ENCODE measurements at regions not wholly inside any gene's neighbourhood (a gene's known extent, or its start where the extent isn't known, plus 50 kb on each side); places are given as distances from the start of the nearest gene placed in this dataset.
A peak's percentile ranks its signal among the peaks of the same experiment; 100 is the strongest.

DNA sequence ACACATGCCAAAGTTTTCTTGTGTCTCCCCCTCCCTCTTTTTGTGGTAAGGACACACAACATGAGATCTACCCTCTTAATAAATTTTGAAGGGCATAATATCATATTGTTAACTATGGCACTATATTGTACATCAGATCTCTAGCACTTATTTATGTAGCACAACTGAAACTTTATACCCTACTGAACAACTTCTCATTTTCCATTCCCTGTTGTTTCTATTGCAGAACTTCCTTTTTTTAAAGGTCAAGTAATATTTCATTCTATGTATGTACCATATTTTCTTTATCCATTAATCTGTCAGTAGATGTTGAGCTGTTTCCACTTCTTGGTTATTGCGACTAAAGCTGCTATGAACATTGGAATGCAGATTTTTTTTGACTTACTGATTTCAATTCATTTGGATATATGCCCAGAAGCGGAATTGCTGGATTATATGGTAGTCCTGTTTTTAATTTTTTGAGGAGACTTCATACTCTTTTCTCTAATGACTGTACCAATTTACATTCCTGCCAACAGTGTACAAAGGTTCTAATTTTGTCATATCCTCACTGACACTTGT is 305.3 kb downstream of the PRR16 start:
- H3K9me2 ChIP-seq, result no peaks in the 10 kb centered on the region
- no peak overlapping the region for H3K4me2 ChIP-seq
- H3K27me3 ChIP-seq (ENCODE audit: insufficient read depth), result no peaks in the 10 kb centered on the region
- no peaks in the 10 kb centered on the region for H3K9me3 ChIP-seq
- ChIA-PET POLR2A (no interaction called here), CTCF (no interaction called here)
- H3K4me1 ChIP-seq (ENCODE audit: control insufficient read depth in 1 of 2, insufficient read depth in 2 of 2, low read depth in 1 of 2, low read length in 1 of 2), result peaks cover 0 to 3% of the 10 kb centered on the region in 2 experiments; a peak in 2 of 4 replicates
- H3K79me2 ChIP-seq (ENCODE audit: insufficient read depth), result no peaks in the 10 kb centered on the region
- H3K27ac ChIP-seq (ENCODE audit: low read depth in 2 of 2, low read length in 1 of 2), result peak overlapping the region; percentile 44 to 60; a peak in 3 of 4 replicates
- H3K9ac ChIP-seq, result no peak overlapping the region
- TF ChIP-seq FOSL2 (IDR thresholded peaks at IDR 0.05; ENCODE audit: borderline replicate concordance, low read depth), result 0 out of 2 replicates have a peak, but pooled peaks have one; percentile 4
- TF ChIP-seq PBX3 (IDR thresholded peaks at IDR 0.05), result peak; percentile 70
- peak; percentile 65 for TF ChIP-seq TCF12 (IDR thresholded peaks at IDR 0.05)
- no peak for TF ChIP-seq MAX (IDR thresholded peaks at IDR 0.05; ENCODE audit: low read depth)
- 0 out of 2 replicates have a peak, but pooled peaks have one; percentile 11 for TF ChIP-seq MEF2A (IDR thresholded peaks at IDR 0.05; ENCODE audit: borderline replicate concordance, low read depth)
- TF ChIP-seq RAD21 (IDR thresholded peaks at IDR 0.05; ENCODE audit: low read length), result no peak
- peak; percentile 60; the same call in 1 of the 2 replicates for TF ChIP-seq NFIC (IDR thresholded peaks at IDR 0.05; ENCODE audit: borderline replicate concordance)
- TF ChIP-seq EZH2phosphoT487 (IDR thresholded peaks at IDR 0.05; ENCODE audit: borderline replicate concordance, low read depth), result no peak
- TF ChIP-seq TEAD4 (IDR thresholded peaks at IDR 0.05; ENCODE audit: borderline replicate concordance, insufficient read depth), result peak; percentile 67; the same call in 1 of the 2 replicates
- TF ChIP-seq CTCF (IDR thresholded peaks at IDR 0.05), result no peak
- peak in 1 of 2 experiments; percentile 51; a peak in 2 of 4 replicates for TF ChIP-seq EP300 (IDR thresholded peaks at IDR 0.05; ENCODE audit: borderline replicate concordance in 1 of 2, low read depth in 1 of 2, low read length in 1 of 2)
- peaks cover 5% of the 10 kb centered on the region for H3F3A ChIP-seq (replicated peaks; ENCODE audit: insufficient read depth)
- H2AFZ ChIP-seq (ENCODE audit: low read depth), result no peak overlapping the region
- no peaks in the 10 kb centered on the region for H3K36me3 ChIP-seq (replicated peaks in 1 of 2; ENCODE audit: control insufficient read depth in 1 of 2, insufficient read depth in 2 of 2, low read length in 1 of 2)
- no peak overlapping the region for H3K4me3 ChIP-seq (ENCODE audit: low read depth in 2 of 2, low read length in 1 of 2)
- no peaks in the 10 kb centered on the region for H4K20me1 ChIP-seq (ENCODE audit: insufficient read depth)
- 29% methylated on average over 2 of the region's 2 CpGs for WGBS (ENCODE audit: low lambda C conversion rate)
- DNase-seq, result no peak

GRCh38 chr5:120771202-120771601 is 307.1 kb downstream of the PRR16 start:
- Histone ChIP-seq H3K27me3 (ENCODE audit: insufficient read depth) (no peaks in the 10 kb centered on the region), H3K4me3 (ENCODE audit: low read depth in 2 of 2, low read length in 1 of 2) (no peak overlapping the region), H3K79me2 (ENCODE audit: insufficient read depth) (no peaks in the 10 kb centered on the region), H3K9me3 (no peaks in the 10 kb centered on the region), H3K9ac (no peak overlapping the region), H3K36me3 (replicated peaks in 1 of 2; ENCODE audit: control insufficient read depth in 1 of 2, insufficient read depth in 2 of 2, low read length in 1 of 2) (no peaks in the 10 kb centered on the region), H3K4me1 (ENCODE audit: control insufficient read depth in 1 of 2, insufficient read depth in 2 of 2, low read depth in 1 of 2, low read length in 1 of 2) (peaks cover 0 to 3% of the 10 kb centered on the region in 2 experiments; a peak in 2 of 4 replicates), H2AFZ (ENCODE audit: low read depth) (no peak overlapping the region), H3K4me2 (no peak overlapping the region), H4K20me1 (ENCODE audit: insufficient read depth) (no peaks in the 10 kb centered on the region), H3K27ac (ENCODE audit: low read depth in 2 of 2, low read length in 1 of 2) (no peak overlapping the region), H3K9me2 (no peaks in the 10 kb centered on the region), H3F3A (replicated peaks; ENCODE audit: insufficient read depth) (peaks cover 5% of the 10 kb centered on the region)
- 100% methylated on average over 1 of the region's 1 CpG for WGBS (ENCODE audit: low lambda C conversion rate)
- POLR2A ChIA-PET, result no interaction called here
- CTCF ChIA-PET, result no interaction called here
- no peak for DNase-seq
- TF ChIP-seq FOXJ3 (CRISPR knock-in tag; IDR thresholded peaks at IDR 0.05) (no peak), SMC3 (IDR thresholded peaks at IDR 0.05; ENCODE audit: low read depth, low read length) (no peak), MXI1 (IDR thresholded peaks at IDR 0.05; ENCODE audit: low read depth, low read length) (no peak), GABPA (IDR thresholded peaks at IDR 0.05; ENCODE audit: low read depth) (no peak), CTCF (IDR thresholded peaks at IDR 0.05) (no peak), MEF2A (IDR thresholded peaks at IDR 0.05; ENCODE audit: borderline replicate concordance, low read depth) (no peak), TCF12 (IDR thresholded peaks at IDR 0.05) (no peak), GATA2 (CRISPR knock-in tag; IDR thresholded peaks at IDR 0.05) (no peak), ZBTB33 (IDR thresholded peaks at IDR 0.05; ENCODE audit: borderline replicate concordance, low read depth) (no peak)
- TF ChIP-seq, protein P1, sequence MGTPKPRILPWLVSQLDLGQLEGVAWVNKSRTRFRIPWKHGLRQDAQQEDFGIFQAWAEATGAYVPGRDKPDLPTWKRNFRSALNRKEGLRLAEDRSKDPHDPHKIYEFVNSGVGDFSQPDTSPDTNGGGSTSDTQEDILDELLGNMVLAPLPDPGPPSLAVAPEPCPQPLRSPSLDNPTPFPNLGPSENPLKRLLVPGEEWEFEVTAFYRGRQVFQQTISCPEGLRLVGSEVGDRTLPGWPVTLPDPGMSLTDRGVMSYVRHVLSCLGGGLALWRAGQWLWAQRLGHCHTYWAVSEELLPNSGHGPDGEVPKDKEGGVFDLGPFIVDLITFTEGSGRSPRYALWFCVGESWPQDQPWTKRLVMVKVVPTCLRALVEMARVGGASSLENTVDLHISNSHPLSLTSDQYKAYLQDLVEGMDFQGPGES (IDR thresholded peaks at IDR 0.05; ENCODE audit: low read depth, low read length), result no peak

Measured in SK-N-SH (cell line).